K562 (cell line): ENCODE measurements at regions not wholly inside any gene's neighbourhood (a gene's known extent, or its start where the extent isn't known, plus 50 kb on each side); places are given as distances from the start of the nearest gene placed in this dataset.

Source experiments
- FOXM1 ChIP-seq, 2 experiments: fragments of 450-650 bp in 1 of 2; sonication (generic) in 1 of 2; formaldehyde crosslinking in 1 of 2; IDR thresholded peaks; 2 replicates each; pipeline versions ENCODE4 v1.6.1 to v1.9.0; 2017 to 2022; ENCODE audit warnings: low read depth in 2 of 2, mild to moderate bottlenecking in 2 of 2, missing genetic modification reagents in 1 of 2, moderate library complexity in 1 of 2
- GTF2A2 ChIP-seq: IDR thresholded peaks from 2 replicates; pipeline ENCODE4 v1.6.1; 2016; ENCODE audit warnings: mild to moderate bottlenecking, missing genetic modification characterization, missing compliant biosample characterization
- SRSF1 ChIP-seq: fragments of 200-400 bp; formaldehyde crosslinking; IDR thresholded peaks from 2 replicates; pipeline ENCODE4 v1.6.1; 2017; ENCODE audit warnings: mild to moderate bottlenecking, low read depth, low read length, moderate library complexity
- USF1 ChIP-seq: sonication (generic); formaldehyde crosslinking; IDR thresholded peaks from 2 replicates; pipeline ENCODE4 v1.9.0; 2022; ENCODE audit warnings: mild to moderate bottlenecking, missing genetic modification reagents
- ZNF449 ChIP-seq: fragments of 250-450 bp; sonication (Bioruptor Pico); IDR thresholded peaks from 2 replicates; pipeline ENCODE4 v1.8.0; 2022; ENCODE audit warnings: moderate library complexity, mild to moderate bottlenecking, inconsistent platforms
- TF ChIP-seq, protein P1 (sequence below), 2 experiments: fragments of 450-650 bp; formaldehyde crosslinking in 1 of 2; IDR thresholded peaks; 2 replicates each; pipeline versions ENCODE4 v1.4.0 to v1.6.1; 2014 to 2020; ENCODE audit warnings: mild to moderate bottlenecking in 2 of 2, borderline replicate concordance in 1 of 2, low read depth in 1 of 2

- TF ChIP-seq, protein P1, sequence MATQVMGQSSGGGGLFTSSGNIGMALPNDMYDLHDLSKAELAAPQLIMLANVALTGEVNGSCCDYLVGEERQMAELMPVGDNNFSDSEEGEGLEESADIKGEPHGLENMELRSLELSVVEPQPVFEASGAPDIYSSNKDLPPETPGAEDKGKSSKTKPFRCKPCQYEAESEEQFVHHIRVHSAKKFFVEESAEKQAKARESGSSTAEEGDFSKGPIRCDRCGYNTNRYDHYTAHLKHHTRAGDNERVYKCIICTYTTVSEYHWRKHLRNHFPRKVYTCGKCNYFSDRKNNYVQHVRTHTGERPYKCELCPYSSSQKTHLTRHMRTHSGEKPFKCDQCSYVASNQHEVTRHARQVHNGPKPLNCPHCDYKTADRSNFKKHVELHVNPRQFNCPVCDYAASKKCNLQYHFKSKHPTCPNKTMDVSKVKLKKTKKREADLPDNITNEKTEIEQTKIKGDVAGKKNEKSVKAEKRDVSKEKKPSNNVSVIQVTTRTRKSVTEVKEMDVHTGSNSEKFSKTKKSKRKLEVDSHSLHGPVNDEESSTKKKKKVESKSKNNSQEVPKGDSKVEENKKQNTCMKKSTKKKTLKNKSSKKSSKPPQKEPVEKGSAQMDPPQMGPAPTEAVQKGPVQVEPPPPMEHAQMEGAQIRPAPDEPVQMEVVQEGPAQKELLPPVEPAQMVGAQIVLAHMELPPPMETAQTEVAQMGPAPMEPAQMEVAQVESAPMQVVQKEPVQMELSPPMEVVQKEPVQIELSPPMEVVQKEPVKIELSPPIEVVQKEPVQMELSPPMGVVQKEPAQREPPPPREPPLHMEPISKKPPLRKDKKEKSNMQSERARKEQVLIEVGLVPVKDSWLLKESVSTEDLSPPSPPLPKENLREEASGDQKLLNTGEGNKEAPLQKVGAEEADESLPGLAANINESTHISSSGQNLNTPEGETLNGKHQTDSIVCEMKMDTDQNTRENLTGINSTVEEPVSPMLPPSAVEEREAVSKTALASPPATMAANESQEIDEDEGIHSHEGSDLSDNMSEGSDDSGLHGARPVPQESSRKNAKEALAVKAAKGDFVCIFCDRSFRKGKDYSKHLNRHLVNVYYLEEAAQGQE (IDR thresholded peaks at IDR 0.05; ENCODE audit: borderline replicate concordance) = no peak
- TF ChIP-seq, protein P1 (CRISPR knock-in tag; IDR thresholded peaks at IDR 0.05; ENCODE audit: low read depth) = no peak
- TF ChIP-seq GTF2A2 (tag) = no peak
- no peak for TF ChIP-seq FOXM1 (IDR thresholded peaks at IDR 0.05; ENCODE audit: low read depth)
- no peak for TF ChIP-seq FOXM1 (CRISPR knock-in tag; IDR thresholded peaks at IDR 0.05; ENCODE audit: low read depth)
- no peak for TF ChIP-seq USF1
- no peak for TF ChIP-seq SRSF1
- TF ChIP-seq ZNF449 (CRISPR knock-in tag) = no peak
Observed at GRCh38 chr2:226131299-226131784, 668.3 kb downstream of the IRS1 start (continued).
